GM18858 (cell line): ENCODE measurements at regions not wholly inside any gene's neighbourhood (a gene's known extent, or its start where the extent isn't known, plus 50 kb on each side); places are given as distances from the start of the nearest gene placed in this dataset.
"Not testable (repeated sequence)": the region's sequence is repeated elsewhere in the genome, so short reads cannot be mapped to it uniquely, and the experiment has no call there.

ENCODE experiments used
- ATAC-seq: cut with Tn5 transposase; IDR thresholded peaks from one replicate; pipeline ENCODE4 v1.9.1; 2021; ENCODE audit not compliant: unreplicated experiment

DNA sequence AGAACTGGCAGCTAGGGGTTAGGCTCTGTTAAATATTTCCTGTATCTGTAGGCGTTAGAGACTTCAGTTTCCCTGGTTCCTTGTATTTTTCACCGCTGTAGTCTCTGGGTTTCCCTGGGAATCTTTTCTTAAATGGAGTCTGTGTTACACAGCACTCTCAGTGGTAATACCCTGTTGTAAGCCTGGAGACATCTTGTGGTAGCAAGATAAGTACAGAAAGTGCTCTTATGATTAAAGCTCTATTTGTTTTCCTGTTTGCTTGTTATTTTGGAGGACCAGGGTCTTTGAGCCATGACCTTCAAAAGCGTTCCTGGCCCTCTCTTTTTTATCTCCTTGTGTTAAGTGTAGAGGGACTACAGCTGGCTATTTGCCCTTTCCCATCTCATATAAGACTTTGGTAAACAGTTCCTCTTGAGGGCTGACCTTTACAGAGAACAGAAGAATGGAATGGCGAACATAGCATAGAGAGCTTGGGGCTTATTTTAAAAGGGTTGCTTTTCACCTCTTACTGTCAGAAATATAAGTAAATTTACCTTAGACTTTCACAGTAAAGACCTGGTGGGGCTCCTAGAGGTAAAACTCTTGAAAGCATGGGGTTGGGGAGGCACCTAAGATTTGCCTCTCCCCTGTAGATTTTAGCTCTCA, 782.5 kb downstream of the FAT4 start:
- ATAC-seq: no peak

DNA sequence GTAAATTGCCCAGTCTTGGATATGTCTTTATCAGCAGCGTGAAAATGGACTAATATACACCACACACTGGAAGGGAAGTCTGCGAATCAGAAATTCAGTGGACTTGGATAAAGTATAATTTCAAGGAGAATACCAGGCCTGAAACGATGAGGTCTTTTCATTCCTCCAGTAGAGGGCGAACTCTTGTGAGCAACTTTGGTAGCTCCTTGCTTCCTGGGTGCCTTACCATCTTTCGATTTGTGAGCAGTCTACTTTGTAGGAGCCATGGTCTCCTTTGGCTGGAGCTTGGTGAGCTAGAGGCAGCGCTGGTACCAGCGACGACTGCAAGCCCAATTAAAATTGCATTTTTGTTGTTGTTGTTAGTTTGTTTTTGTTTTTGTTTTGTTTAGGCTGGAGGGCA, 791.9 kb downstream of the FAT4 start:
- ATAC-seq: no peak

DNA sequence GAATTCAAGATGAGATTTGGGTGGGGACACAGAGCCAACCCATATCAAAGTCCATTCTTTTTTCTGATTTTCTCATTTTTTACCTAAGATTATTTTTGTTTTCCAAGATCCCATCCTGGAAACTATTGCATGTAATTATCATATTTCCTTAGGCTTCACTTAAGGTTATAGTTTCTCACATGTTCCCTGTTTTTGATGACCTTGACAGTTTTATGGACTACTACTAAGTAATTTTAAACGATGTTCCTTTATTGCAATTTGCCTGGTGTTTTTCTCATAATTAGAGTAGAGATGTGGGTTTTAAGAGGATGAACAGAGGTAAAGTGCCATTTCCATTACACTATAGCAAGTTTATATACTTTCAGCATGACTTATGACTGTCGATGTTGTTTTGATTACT, 795.1 kb downstream of the FAT4 start:
- ATAC-seq: no peak

DNA sequence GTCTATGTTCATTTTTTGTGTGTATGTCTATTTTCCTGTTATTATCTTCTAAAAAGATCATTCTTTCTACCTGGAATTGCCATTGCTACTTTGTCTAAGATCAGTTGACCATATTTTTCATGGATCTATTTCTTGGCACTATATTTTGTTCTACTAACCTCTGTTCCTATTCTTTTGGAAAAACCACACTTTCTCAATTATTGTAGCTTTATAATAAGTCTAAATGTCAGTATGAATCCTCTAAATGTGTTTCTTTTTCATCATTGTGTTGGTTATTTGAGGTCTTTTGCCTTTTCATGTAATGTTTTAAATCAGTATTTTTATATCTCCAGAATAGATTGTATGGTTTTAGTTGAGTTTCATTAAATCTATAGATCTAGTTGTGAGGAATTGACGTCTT, 798.3 kb downstream of the FAT4 start:
- ATAC-seq: no peak

DNA sequence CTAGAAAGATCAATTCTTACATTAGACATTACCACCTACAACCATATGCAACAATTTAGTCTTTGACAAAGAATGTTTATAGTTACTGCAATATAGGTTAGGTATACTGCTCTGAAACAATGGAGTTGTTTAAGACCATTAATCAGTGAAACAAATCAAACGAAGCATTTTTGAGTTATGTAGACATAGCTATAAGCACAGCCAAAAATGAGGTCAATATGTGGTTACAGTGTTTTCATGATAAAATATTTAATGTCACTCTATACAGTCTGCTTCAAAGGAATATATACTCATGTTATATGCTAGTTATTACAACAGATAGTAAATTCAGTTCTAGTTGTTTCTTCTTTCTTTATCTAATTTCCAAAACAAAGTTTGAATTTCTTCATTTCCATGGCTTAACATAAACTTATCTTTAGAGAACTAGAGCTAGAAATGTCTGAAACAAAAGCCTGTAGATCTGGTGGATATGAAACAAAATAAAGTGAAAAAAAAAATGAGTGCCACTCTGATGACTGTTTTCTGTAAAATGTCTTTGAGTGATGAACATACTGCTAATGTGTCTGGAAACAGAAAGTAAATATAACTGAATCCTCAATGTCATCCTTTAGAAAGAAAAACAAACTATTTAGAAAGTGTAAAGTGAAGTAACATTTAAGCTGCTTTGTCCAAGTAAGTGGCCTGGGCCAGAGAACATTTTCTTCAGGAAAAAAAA, 809.0 kb downstream of the FAT4 start:
- no peak for ATAC-seq

DNA sequence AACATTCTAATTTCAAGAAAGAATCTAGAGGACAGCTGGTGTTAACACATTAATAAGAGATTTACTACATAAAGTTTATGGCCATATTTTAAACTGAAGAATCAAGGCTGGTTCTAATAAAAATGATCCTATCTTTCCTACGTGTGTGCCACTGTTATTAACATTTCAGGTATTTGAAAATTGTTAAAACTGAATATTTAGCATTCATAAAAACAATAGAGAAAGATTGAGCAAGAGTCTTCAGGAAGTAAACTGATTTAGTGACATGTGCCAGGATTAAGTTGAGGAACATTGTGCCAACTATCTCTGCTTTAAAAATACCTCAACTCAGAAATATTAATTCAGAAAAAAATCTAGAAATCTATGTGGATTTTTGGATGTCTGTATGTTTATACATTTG, 810.1 kb downstream of the FAT4 start:
- ATAC-seq: no peak

DNA sequence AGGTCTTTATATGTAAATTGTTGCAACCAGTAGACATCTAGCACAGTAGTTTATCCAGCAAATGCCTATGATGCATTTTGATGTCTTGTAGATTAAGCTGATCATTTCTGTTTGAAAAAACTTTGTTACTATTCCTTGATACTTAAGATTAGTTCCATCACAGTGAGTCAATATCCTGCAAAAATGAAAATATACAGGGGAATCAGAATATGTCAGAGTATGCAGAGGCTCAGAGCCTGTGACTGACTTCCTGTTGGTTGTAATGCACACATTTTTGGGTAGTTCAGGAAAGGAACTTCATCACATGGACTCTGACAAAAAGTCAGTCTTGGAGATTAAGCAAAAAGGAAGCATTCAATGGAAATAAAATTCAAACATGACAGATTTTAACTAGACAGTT, 815.5 kb downstream of the FAT4 start:
- ATAC-seq: no peak

DNA sequence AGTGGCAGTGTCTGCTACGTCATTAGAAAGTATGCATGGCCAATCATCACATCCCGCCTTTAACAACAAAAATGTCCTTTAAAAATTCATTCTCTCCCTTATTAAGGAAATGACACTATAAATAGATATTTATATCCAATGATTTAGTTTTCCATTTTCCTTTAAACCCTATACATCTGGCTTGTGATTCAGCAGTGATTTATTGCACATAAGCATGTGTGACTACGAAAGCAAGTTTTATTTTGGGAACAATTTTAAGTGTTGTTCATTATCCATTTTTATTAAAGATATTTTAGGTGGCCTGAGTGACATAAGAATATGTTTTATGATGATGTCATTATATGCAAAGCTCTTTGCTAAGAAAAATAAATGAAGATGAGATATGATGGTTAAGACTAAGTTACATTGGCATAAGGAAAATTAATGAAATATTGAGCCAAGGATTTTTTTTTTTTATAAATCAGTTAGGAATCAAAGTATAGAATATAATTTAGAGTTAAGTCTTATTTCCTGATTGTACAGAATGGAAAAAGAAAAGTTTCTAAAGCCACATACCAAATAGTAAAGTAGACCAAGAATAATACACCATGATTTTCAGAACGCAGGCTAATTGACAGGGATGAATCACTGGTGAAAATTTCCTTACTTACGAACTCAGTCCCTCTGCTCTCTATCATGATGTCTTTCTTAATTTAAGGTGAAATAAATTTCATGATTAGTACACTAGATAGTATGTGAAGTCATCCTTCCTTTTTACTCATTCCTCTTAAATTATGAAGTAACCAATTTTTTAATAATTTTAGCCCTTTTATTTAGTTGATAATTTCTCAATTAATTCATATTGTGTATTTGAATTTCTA, 822.4 kb downstream of the FAT4 start:
- ATAC-seq: no peak

DNA sequence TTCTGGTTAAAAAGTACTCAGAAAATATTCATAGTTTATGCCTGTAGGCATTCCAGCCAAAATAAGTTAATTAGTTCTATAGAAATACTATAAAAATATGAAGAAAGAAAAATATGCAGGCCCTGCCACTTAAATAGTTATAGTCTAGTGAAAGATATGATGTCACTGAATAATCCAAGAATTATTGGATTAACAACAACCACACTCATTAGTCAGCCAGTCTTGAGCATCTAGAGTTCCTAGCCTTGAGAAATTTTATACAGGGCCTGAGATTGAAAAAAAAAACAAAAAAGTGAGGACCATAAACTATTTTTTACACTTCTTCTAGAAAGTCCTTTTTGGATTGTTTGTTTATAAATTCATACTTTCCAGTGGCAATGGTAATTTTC, 823.0 kb downstream of the FAT4 start:
- no peak for ATAC-seq

DNA sequence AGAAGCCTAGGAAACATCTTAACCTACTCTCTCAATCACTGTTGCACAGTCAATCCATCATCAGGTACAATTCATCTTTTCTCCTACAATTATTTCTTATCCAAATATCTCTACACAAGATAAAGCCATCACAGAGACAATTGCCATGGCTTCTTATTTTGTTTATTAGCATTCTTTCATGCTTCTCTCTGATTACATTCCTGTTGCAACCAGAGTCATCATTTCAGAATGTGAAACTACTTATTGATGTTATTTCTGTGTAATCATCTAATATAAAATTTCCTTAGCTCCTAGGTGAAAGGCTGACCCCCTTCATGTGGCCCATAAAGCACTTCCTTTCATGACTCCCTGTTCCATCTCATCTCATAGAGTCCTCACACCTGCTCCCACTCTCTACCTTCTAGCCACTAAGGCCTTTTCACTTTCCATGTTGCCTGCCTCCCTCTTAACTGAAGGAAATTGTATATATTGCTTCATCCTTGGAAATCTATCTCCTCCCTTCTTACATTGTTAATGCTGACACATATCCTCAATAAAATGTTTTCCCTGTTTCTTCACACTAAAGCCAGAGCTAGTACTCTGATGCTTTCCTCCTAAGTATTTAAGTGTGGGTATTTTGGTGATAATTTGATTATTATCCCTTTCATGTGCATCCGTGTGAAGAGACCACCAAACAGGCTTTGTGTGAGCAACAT, 829.9 kb downstream of the FAT4 start:
- no peak for ATAC-seq

DNA sequence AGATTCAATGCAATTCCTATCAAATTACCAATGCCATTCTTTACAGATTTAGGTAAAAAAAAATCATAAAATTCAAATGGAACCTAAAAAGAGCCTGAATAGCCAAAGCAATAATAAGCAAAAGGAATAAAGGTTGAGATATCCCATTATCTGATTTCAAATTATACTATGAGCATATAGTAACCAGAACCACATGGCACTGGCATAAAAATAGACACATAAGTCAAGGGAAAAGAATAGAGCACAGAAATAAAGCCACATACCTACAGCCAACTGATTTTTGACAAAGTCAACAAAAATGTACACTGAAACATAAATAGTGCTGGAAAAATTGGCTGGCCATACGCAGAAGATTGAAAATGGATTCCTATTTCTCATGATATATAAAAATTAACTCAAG, 853.7 kb downstream of the FAT4 start:
- no peak for ATAC-seq

DNA sequence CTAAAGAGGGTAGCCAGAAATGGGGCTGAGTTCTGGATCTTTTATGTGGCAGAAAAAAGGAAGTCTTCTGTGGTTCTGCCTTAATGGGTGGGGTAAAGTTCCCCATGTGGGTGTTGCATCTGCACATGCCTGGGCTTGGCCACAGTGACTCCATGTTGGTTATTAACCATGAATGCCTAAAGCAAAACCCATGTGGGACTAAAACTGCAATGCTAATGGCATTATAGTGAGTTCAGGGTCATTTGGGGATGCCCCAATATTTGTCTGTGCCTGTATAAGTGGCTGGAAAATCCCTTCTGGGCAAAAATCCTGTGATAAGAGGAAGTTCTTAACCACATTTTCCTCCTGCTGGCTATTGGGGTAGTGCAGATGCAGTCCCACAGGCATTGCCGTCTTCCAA, 857.4 kb downstream of the FAT4 start:
- ATAC-seq: peak; percentile 80

DNA sequence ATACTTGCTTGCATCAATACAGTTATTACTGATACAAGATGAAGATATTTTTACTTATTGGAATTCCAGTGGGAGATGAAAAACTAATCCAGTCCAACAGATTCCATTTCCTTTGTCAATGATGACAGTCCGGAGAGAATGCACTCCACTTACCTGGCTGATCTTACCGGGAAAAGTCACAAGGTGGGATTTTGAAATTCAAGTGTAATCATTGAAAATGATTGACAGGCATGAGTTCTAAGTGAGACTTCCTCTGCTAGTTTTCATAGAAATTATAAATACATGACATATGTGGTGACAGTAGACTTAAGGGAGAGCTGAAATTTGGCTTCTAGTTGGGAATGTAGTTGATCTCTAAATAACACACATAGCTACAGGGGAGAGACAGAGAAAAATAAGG, 859.9 kb downstream of the FAT4 start:
- ATAC-seq: no peak

DNA sequence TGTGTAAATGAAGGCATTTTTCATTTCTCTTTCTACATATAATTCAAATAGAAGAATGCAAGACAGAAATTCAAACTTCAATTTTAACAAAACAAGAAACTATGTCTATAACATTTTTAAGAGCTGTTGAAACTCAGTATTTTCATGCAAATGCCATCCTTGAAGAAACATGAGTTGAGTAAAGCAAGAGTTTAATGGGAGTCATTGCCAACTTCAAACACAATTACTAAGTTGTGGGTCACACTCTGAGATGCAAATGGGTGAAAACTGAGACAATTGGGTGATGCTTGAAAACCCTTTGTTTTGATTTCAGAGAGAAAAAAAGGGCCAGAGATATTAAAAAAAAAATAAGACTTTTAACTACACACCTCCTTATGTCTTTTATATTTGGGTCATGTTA, 865.9 kb downstream of the FAT4 start:
- no peak for ATAC-seq

DNA sequence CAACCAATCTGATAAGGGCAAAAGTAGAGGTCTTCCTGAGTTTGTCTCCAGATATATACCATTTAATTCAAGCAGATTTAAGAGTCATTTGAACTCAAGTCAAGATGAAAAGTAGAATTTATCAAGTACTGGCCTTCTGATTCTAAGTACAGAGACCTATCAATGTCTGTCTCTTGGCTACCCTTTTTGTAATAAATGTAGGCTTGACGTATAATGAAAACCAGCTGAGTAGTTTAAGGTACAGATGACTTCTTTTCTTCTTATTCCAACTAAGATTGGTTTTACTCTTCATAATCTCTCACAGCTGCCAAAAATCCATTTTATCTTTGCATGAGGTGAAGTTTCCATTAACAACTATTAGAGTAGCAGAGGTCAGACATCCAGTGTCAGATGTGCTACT, 867.6 kb downstream of the FAT4 start:
- no peak for ATAC-seq

DNA sequence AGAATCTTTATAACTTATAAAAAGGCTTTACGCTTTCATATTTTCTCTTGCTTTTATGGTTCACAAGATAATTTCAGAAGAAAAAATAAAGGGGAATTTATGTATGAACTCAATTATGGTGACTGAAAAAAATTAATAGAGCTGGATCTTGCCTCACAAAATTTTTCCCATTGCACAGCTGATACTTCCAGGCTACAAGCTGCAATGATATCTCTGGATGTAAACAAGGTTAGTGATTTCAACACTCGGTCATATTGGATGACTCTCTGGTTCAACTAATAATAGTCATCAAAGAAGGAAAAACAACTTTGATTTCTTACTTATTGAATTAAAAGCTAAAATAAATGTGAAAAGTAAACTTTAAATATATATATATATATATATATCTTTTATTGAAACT, 868.0 kb downstream of the FAT4 start:
- ATAC-seq: no peak

DNA sequence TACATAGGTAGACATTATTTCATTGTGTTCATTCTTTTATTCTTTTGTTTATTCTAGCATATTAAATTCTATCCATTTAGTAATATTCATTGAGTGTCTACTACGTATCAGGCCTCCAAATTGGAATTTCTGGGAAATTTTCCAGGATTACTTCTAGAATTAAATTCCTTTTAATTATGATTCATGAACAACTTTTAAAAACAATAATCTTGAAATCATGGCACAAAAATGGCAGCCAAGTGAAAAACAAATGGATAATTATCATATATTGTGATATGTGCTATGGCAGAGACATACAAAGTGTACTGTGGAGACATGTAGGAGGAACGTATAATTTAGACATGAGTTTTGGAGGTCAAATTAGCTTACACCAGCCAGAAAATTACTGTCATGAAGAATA, 868.5 kb downstream of the FAT4 start:
- no peak for ATAC-seq

DNA sequence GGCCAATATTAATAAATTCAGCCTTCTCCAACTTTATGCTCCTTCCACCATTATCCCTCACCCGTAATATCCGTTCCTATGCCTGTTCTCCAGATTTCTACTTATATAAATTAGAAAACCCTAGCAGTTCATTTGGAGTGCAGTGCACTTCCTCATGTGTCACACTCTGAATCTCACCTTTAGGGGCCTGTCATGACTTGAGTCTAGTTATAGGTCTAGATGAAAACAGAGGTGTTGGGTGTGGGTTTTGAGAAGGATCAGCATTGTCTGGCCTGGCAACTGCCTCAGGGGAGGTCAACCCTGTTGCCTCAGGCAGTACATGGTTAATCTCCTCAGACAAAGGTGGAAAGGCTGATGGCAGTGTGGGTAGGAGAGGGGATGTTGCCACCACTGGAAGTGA, 876.8 kb downstream of the FAT4 start:
- ATAC-seq: no peak

DNA sequence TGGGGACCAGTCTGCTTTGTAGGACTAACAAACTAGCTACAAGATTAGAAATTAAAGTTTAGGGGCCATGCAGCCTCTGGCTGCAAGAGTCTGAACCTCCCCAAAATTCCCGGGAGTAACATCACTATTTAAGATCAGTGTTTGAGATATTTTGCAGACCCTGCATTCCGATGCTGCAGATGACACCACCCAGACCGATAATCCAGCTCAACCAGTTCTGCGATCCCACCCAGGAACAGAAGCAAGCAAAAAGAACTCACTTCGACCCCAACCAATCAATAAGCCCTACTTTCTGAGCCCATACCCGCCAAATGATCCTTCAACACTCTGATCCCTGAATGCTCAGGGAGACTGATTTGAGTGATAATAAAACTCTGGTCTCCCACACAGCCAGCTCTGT, 877.8 kb downstream of the FAT4 start:
- no peak for ATAC-seq

DNA sequence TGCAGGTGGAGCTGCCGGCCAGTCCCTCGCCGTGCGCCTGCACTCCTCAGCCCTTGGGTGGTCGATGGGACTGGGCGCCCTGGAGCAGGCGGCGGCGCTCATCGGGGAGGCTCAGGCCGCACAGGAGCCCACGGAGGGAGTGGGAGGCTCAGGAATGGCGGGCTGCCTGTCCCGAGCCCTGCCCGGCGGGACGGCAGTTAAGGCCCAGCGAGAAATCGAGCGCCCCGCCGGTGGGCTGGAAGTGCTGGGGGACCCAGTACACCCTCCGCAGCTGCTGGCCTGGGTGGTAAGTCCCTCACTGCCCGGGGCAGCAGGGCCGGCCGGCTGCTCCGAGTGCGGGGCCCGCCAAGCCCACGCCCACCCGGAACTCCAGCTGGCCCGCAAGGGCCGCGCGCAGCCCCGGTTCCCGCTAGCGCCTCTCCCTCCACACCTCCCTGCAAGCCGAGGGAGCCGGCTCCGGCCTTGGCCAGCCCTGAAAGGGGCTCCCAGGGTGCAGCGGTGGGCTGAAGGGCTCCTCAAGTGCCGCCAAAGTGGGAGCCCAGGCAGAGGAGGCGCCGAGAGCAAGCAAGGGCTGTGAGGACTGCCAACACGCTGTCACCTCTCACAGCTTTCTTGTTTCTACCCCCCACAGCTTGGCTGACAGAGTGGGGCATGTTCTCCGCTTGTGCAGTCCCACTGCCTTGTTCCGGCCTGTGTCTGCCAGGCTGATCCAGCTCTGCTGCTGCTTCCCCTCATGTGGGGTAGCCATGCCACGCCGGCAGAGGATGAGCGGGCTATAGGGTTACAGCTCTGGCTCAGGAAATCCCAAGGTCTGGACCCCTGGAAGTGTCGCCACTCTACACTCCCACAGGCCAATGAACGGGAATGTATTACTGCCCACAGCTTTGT, 886.7 kb downstream of the FAT4 start:
- ATAC-seq: not testable (repeated sequence)

DNA sequence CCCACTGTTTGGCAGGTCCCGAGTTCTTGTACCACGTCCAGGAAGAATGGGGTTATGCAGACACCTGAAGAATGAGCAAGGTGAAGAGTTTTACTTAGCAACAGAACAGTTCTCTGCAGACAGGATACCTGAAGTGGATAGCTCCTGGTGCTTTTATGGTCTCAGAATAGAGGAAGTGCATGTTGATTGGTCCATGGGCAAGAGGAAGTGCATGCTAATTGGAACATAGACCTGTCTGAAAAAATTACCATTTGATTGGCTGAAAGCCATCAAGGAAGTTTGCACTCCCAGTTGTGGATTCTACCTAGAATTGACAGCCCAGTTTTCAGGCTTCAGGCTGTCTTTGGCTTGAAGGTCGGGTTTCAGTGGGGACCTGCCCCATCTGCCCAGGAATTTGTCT, 887.5 kb downstream of the FAT4 start:
- no peak for ATAC-seq
